GM18498 (cell line): ENCODE measurements at regions not wholly inside any gene's neighbourhood (a gene's known extent, or its start where the extent isn't known, plus 50 kb on each side); places are given as distances from the start of the nearest gene placed in this dataset.
A peak's percentile ranks its signal among the peaks of the same experiment; 100 is the strongest.

Source experiments
- ATAC-seq: cut with Tn5 transposase; IDR thresholded peaks from one replicate; pipeline ENCODE4 v1.9.1; 2021; ENCODE audit warnings: mild to moderate bottlenecking, moderate library complexity; ENCODE audit not compliant: unreplicated experiment

GRCh38 chr13:76035711-76036110 lies 399.6 kb downstream of the LMO7 start:
- ATAC-seq = no peak

GRCh38 chr13:76029706-76030105 lies 393.6 kb downstream of the LMO7 start:
- ATAC-seq = no peak

GRCh38 chr13:76029088-76029487 lies 393.0 kb downstream of the LMO7 start:
- no peak for ATAC-seq

GRCh38 chr13:76027131-76027530 lies 391.0 kb downstream of the LMO7 start:
- ATAC-seq = no peak

- ATAC-seq = no peak
These were observed 389.3 kb downstream of the LMO7 start for GRCh38 chr13:76025392-76025791.

- no peak for ATAC-seq
These were observed 388.0 kb downstream of the LMO7 start for GRCh38 chr13:76024151-76024550.

- no peak for ATAC-seq
These were observed 387.5 kb downstream of the LMO7 start for GRCh38 chr13:76023652-76024051.

GRCh38 chr13:76020421-76020955 lies 384.4 kb downstream of the LMO7 start:
- ATAC-seq = no peak

GRCh38 chr13:76019421-76020044 lies 383.4 kb downstream of the LMO7 start:
- no peak for ATAC-seq

- no peak for ATAC-seq
These were observed 381.9 kb downstream of the LMO7 start for GRCh38 chr13:76017861-76018556.

GRCh38 chr13:76016799-76017400 lies 380.8 kb downstream of the LMO7 start:
- peak; percentile 84 for ATAC-seq

- no peak for ATAC-seq
These were observed 378.5 kb downstream of the LMO7 start for GRCh38 chr13:76014406-76015318.

GRCh38 chr13:76012091-76012721 lies 376.1 kb downstream of the LMO7 start:
- ATAC-seq = no peak

- no peak for ATAC-seq
These were observed 373.2 kb downstream of the LMO7 start for GRCh38 chr13:76009267-76009890.

- ATAC-seq = no peak
These were observed 368.3 kb downstream of the LMO7 start for GRCh38 chr13:76004416-76004815.

GRCh38 chr13:76000131-76000530 lies 364.0 kb downstream of the LMO7 start:
- ATAC-seq = no peak

- no peak for ATAC-seq
These were observed 360.5 kb downstream of the LMO7 start for GRCh38 chr13:75996582-75996981.

GRCh38 chr13:75995966-75996365 lies 359.8 kb downstream of the LMO7 start:
- ATAC-seq = no peak

GRCh38 chr13:75993823-75994222 lies 357.7 kb downstream of the LMO7 start:
- no peak for ATAC-seq

- ATAC-seq = no peak
These were observed 357.1 kb downstream of the LMO7 start for GRCh38 chr13:75993241-75993640.
